HEK293 (cell line): ENCODE measurements at regions not wholly inside any gene's neighbourhood (a gene's known extent, or its start where the extent isn't known, plus 50 kb on each side); places are given as distances from the start of the nearest gene placed in this dataset.

Experiments
- CTCF ChIA-PET: fragments of 350-600 bp; formaldehyde crosslinking; extraction: SDS; loops from one replicate; lab custom pipeline; 2021; ENCODE audit warnings: antibody characterized with exemption; lab: Yijun Ruan, JAX
- POLR2A ChIA-PET: fragments of 300-600 bp; formaldehyde crosslinking; extraction: SDS; loops from one replicate; lab custom pipeline; 2020; ENCODE audit warnings: antibody characterized with exemption, inconsistent platforms; lab: Yijun Ruan, JAX
- H3K27ac ChIP-seq: fragments of 200-500 bp; sonication (Bioruptor generic); 2 replicates; pipeline ENCODE4 v1.5.1; 2014; ENCODE audit warnings: low read depth, low read length, control low read depth, inconsistent platforms; ENCODE audit errors: extremely low read depth
- H3K36me3 ChIP-seq, 2 experiments: fragments of 200-500 bp in 1 of 2; sonication (Bioruptor generic) in 1 of 2; 1 replicate in 1 of 2; 2 replicates in 1 of 2; pipeline ENCODE4 v1.5.1; 2014 to 2017; ENCODE audit warnings: inconsistent platforms in 2 of 2, low read length in 2 of 2; ENCODE audit not compliant: control insufficient read depth in 2 of 2, insufficient read depth in 1 of 2
- H3K4me1 ChIP-seq: fragments of 200-500 bp; sonication (Bioruptor generic); 2 replicates; pipeline ENCODE4 v1.5.1; 2014; ENCODE audit warnings: mild to moderate bottlenecking, low read length, inconsistent platforms; ENCODE audit not compliant: control insufficient read depth, insufficient read depth
- H3K4me3 ChIP-seq: 2 replicates; pipeline ENCODE4 v1.5.1; 2011; ENCODE audit warnings: low read depth, mild to moderate bottlenecking, control low read depth, low read length, moderate library complexity
- H3K9me3 ChIP-seq: fragments of 200-500 bp; sonication (Bioruptor generic); 2 replicates; pipeline ENCODE4 v1.5.1; 2014; ENCODE audit warnings: low read depth, low read length, inconsistent platforms; ENCODE audit not compliant: control insufficient read depth, insufficient read depth
- EGR2 ChIP-seq: fragments of 450-650 bp; formaldehyde crosslinking; IDR thresholded peaks from 2 replicates; pipeline ENCODE4 v1.5.1; 2016; ENCODE audit warnings: low read depth, missing biosample characterization, missing genetic modification characterization
- GFI1B ChIP-seq: fragments of 450-650 bp; formaldehyde crosslinking; IDR thresholded peaks from 2 replicates; pipeline ENCODE4 v1.5.1; 2016; ENCODE audit warnings: missing biosample characterization, missing genetic modification characterization
- GLI4 ChIP-seq: fragments of 450-650 bp; formaldehyde crosslinking; IDR thresholded peaks from 2 replicates; pipeline ENCODE4 v1.5.1; 2016; ENCODE audit warnings: missing biosample characterization, missing genetic modification characterization
- KLF1 ChIP-seq: fragments of 450-650 bp; formaldehyde crosslinking; IDR thresholded peaks from 2 replicates; pipeline ENCODE4 v1.5.1; 2016; ENCODE audit warnings: missing biosample characterization, missing genetic modification characterization
- ZFP69B ChIP-seq: fragments of 450-650 bp; formaldehyde crosslinking; IDR thresholded peaks from 2 replicates; pipeline ENCODE4 v1.5.1; 2016; ENCODE audit warnings: missing biosample characterization, missing genetic modification characterization
- ZNF146 ChIP-seq: fragments of 450-650 bp; formaldehyde crosslinking; IDR thresholded peaks from 2 replicates; pipeline ENCODE4 v1.5.1; 2016; ENCODE audit warnings: missing biosample characterization, missing genetic modification characterization
- ZNF311 ChIP-seq: fragments of 450-650 bp; formaldehyde crosslinking; IDR thresholded peaks from 2 replicates; pipeline ENCODE4 v1.5.1; 2017; ENCODE audit warnings: missing biosample characterization, missing genetic modification characterization, borderline replicate concordance
- ZNF501 ChIP-seq: fragments of 450-650 bp; formaldehyde crosslinking; IDR thresholded peaks from 2 replicates; pipeline ENCODE4 v1.5.1; 2016; ENCODE audit warnings: missing biosample characterization, missing genetic modification characterization
- ZNF558 ChIP-seq: fragments of 450-650 bp; formaldehyde crosslinking; IDR thresholded peaks from 2 replicates; pipeline ENCODE4 v1.5.1; 2016; ENCODE audit warnings: missing biosample characterization, missing genetic modification characterization
- ZNF600 ChIP-seq: fragments of 450-650 bp; formaldehyde crosslinking; IDR thresholded peaks from 2 replicates; pipeline ENCODE4 v1.5.1; 2016; ENCODE audit warnings: missing biosample characterization, missing genetic modification characterization
- TF ChIP-seq, protein P1 (sequence below): fragments of 450-650 bp; formaldehyde crosslinking; IDR thresholded peaks from 2 replicates; pipeline ENCODE4 v1.5.1; 2017; ENCODE audit warnings: missing biosample characterization, missing genetic modification characterization
- TF ChIP-seq, protein P2 (sequence below): fragments of 450-650 bp; formaldehyde crosslinking; IDR thresholded peaks from 2 replicates; pipeline ENCODE4 v1.5.1; 2016; ENCODE audit warnings: missing biosample characterization, missing genetic modification characterization
- TF ChIP-seq, protein P3 (sequence below): fragments of 450-650 bp; formaldehyde crosslinking; IDR thresholded peaks from 2 replicates; pipeline ENCODE4 v1.5.1; 2016; ENCODE audit warnings: missing biosample characterization, missing genetic modification characterization, low read depth
- TF ChIP-seq, protein P4 (sequence below): fragments of 450-650 bp; formaldehyde crosslinking; IDR thresholded peaks from 2 replicates; pipeline ENCODE4 v1.5.1; 2016; ENCODE audit warnings: missing biosample characterization, missing genetic modification characterization
- TF ChIP-seq, protein P5 (sequence below): fragments of 450-650 bp; formaldehyde crosslinking; optimal IDR thresholded peaks from 2 replicates; pipeline ENCODE3; 2016; ENCODE audit warnings: missing biosample characterization, mild to moderate bottlenecking, missing genetic modification characterization

DNA sequence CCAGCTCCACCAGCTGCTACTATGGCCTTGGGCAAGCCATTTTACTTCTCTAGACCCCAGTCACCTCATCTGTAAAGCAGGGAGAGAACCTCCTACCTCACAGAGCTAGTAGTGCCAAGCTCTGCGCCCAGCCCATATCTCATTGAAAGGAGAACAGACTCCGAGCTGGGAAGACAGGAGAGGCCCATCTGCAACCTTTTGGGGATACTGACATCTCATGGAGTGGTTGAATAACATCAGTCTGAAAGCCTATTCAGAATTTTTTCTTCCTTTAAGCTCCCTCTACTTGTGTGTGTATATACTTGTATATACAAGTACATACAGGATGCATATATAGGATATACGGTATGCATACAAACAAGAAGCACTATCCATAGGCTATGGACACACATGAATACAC lies 279.5 kb upstream of the POU3F1 start (continued):
- TF ChIP-seq, protein P1, sequence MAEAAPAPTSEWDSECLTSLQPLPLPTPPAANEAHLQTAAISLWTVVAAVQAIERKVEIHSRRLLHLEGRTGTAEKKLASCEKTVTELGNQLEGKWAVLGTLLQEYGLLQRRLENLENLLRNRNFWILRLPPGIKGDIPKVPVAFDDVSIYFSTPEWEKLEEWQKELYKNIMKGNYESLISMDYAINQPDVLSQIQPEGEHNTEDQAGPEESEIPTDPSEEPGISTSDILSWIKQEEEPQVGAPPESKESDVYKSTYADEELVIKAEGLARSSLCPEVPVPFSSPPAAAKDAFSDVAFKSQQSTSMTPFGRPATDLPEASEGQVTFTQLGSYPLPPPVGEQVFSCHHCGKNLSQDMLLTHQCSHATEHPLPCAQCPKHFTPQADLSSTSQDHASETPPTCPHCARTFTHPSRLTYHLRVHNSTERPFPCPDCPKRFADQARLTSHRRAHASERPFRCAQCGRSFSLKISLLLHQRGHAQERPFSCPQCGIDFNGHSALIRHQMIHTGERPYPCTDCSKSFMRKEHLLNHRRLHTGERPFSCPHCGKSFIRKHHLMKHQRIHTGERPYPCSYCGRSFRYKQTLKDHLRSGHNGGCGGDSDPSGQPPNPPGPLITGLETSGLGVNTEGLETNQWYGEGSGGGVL (tag by site-specific recombination) = no peak
- TF ChIP-seq, protein P2, sequence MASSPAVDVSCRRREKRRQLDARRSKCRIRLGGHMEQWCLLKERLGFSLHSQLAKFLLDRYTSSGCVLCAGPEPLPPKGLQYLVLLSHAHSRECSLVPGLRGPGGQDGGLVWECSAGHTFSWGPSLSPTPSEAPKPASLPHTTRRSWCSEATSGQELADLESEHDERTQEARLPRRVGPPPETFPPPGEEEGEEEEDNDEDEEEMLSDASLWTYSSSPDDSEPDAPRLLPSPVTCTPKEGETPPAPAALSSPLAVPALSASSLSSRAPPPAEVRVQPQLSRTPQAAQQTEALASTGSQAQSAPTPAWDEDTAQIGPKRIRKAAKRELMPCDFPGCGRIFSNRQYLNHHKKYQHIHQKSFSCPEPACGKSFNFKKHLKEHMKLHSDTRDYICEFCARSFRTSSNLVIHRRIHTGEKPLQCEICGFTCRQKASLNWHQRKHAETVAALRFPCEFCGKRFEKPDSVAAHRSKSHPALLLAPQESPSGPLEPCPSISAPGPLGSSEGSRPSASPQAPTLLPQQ = no peak
- no peak for TF ChIP-seq GLI4
- no peak for TF ChIP-seq ZFP69B
- TF ChIP-seq, protein P3, sequence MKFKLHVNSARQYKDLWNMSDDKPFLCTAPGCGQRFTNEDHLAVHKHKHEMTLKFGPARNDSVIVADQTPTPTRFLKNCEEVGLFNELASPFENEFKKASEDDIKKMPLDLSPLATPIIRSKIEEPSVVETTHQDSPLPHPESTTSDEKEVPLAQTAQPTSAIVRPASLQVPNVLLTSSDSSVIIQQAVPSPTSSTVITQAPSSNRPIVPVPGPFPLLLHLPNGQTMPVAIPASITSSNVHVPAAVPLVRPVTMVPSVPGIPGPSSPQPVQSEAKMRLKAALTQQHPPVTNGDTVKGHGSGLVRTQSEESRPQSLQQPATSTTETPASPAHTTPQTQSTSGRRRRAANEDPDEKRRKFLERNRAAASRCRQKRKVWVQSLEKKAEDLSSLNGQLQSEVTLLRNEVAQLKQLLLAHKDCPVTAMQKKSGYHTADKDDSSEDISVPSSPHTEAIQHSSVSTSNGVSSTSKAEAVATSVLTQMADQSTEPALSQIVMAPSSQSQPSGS (tag by site-specific recombination) = no peak
- TF ChIP-seq, all 188 proteins: peak for 0

DNA sequence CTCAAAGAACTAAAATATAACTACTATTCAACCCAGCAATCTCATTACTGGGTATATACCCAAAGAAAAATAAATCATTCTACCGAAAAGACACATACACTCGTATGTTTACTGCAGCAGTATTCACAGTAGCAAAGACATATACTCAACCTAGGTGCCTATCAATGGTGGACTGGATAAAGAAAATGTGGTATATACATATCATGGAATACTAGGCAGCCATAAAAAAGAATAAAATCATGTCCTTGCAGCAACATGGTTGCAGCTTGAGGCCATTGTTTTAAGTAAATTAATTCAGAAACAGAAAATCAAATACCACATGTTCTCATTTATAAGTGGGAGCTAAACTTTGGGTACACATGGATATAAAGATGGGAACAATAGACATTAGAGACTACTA lies 266.2 kb upstream of the POU3F1 start:
- CTCF ChIA-PET = no interaction called here
- no peak for TF ChIP-seq ZNF311 (tag by site-specific recombination)
- no peak for TF ChIP-seq KLF1 (tag by site-specific recombination)
- no peak for TF ChIP-seq ZNF600 (tag by site-specific recombination)
- TF ChIP-seq, protein P4, sequence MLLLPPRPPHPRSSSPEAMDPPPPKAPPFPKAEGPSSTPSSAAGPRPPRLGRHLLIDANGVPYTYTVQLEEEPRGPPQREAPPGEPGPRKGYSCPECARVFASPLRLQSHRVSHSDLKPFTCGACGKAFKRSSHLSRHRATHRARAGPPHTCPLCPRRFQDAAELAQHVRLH (tag by site-specific recombination) = no peak
- no peak for TF ChIP-seq GFI1B (tag by site-specific recombination)
- no peak for TF ChIP-seq ZNF501 (tag by site-specific recombination)
- TF ChIP-seq, protein P5, sequence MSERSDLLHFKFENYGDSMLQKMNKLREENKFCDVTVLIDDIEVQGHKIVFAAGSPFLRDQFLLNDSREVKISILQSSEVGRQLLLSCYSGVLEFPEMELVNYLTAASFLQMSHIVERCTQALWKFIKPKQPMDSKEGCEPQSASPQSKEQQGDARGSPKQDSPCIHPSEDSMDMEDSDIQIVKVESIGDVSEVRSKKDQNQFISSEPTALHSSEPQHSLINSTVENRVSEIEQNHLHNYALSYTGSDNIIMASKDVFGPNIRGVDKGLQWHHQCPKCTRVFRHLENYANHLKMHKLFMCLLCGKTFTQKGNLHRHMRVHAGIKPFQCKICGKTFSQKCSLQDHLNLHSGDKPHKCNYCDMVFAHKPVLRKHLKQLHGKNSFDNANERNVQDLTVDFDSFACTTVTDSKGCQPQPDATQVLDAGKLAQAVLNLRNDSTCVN (tag by site-specific recombination) = no peak
- 0 out of 2 replicates have a peak, but pooled peaks have one; percentile 19 for TF ChIP-seq ZNF146
- TF ChIP-seq, all 188 proteins: peak for 1
- H3K36me3 ChIP-seq = no peaks in the 10 kb centered on the region

DNA sequence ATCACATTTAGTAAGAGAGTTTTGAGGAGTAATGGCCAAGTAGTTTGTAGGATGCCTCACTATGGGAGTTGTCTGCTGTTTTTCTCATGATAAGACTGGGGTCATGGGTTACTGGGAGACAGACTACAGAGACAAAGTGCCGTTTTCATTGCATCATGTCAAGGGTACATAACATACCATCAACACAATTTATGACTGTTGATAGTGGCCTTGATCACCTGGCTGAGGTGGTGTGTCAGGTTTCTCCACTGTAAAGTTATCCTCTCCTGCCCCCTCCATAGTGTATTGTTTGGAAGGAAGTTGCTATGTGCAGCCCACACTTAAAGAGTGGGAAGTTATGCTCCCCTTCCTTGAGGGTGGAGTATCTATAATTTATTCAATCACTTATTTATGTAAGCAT lies 263.5 kb upstream of the POU3F1 start:
- no peak overlapping the region for H3K4me3 ChIP-seq
- POLR2A ChIA-PET = no interaction called here
- TF ChIP-seq ZNF558 (tag by site-specific recombination) (no peak), EGR2 (tag by site-specific recombination) (peak; percentile 45; the same call in 1 of the 2 replicates)
- H3K9me3 ChIP-seq = no peaks in the 10 kb centered on the region
- no peaks in the 10 kb centered on the region for H3K36me3 ChIP-seq
- H3K4me1 ChIP-seq = no peaks in the 10 kb centered on the region
- CTCF ChIA-PET = interaction anchor here (0.5 to 0.7 kb wide), 2 partner anchors 91 to 572 kb away, joined by 4 read pairs; no protein-coding TSS in a partner anchor
- no peak overlapping the region for H3K27ac ChIP-seq

More for the DNA sequence above, 266.2 kb upstream of the POU3F1 start:
- H3K4me3 ChIP-seq = no peak overlapping the region
- H3K9me3 ChIP-seq = no peaks in the 10 kb centered on the region
- POLR2A ChIA-PET = no interaction called here
- H3K4me1 ChIP-seq = no peaks in the 10 kb centered on the region
- H3K27ac ChIP-seq = no peak overlapping the region
